Karpas-422 (cell line): ENCODE measurements at regions not wholly inside any gene's neighbourhood (a gene's known extent, or its start where the extent isn't known, plus 50 kb on each side); places are given as distances from the start of the nearest gene placed in this dataset.

ENCODE experiments used
- DNase-seq: peaks from one replicate; pipeline ENCODE4 v3.0.0-alpha.2; 2015
- H2AFZ ChIP-seq: fragments of 200-600 bp; sonication (generic); 2 replicates; pipeline ENCODE4 v1.6.1; 2014; ENCODE audit warnings: antibody characterized with exemption, low read length, mixed read lengths
- H3K27ac ChIP-seq: fragments of 200-600 bp; sonication (generic); 2 replicates; pipeline ENCODE4 v1.5.1; 2014; ENCODE audit warnings: mild to moderate bottlenecking, low read length, moderate library complexity
- H3K27me3 ChIP-seq: fragments of 200-600 bp; sonication (generic); 2 replicates; pipeline ENCODE4 v1.6.1; 2014; ENCODE audit warnings: low read length, mixed read lengths
- H3K36me3 ChIP-seq: fragments of 200-600 bp; sonication (generic); 2 replicates; pipeline ENCODE4 v1.6.1; 2014; ENCODE audit warnings: low read length, mixed read lengths; ENCODE audit not compliant: insufficient read depth
- H3K4me1 ChIP-seq: fragments of 200-600 bp; sonication (generic); 2 replicates; pipeline ENCODE4 v1.6.1; 2014; ENCODE audit warnings: mild to moderate bottlenecking, low read length, mixed read lengths
- H3K4me2 ChIP-seq: fragments of 200-600 bp; sonication (generic); 2 replicates; pipeline ENCODE4 v1.6.1; 2014; ENCODE audit warnings: low read length, low read depth, mild to moderate bottlenecking; ENCODE audit not compliant: poor library complexity, severe bottlenecking
- H3K4me3 ChIP-seq: fragments of 200-600 bp; sonication (generic); 2 replicates; pipeline ENCODE4 v1.5.1; 2014; ENCODE audit warnings: mild to moderate bottlenecking, antibody characterized with exemption, low read length, mixed read lengths
- H3K79me2 ChIP-seq: fragments of 200-600 bp; sonication (generic); 2 replicates; pipeline ENCODE4 v1.6.1; 2014; ENCODE audit warnings: mild to moderate bottlenecking, low read length, mixed read lengths
- H3K9ac ChIP-seq: fragments of 200-600 bp; sonication (generic); 2 replicates; pipeline ENCODE4 v1.6.0; 2014; ENCODE audit warnings: low read length
- H3K9me2 ChIP-seq: fragments of 200-600 bp; sonication (generic), shearing (Covaris generic); replicated peaks from 2 replicates; pipeline ENCODE4 v1.6.0; 2014; ENCODE audit warnings: mild to moderate bottlenecking, low read length, moderate library complexity; ENCODE audit not compliant: insufficient read depth
- H3K9me3 ChIP-seq: fragments of 300-700, 200-600 bp; sonication (generic); 2 replicates; pipeline ENCODE4 v1.6.1; 2014; ENCODE audit warnings: low read length, mixed read lengths
- H4K20me1 ChIP-seq: fragments of 200-600 bp; sonication (generic); 2 replicates; pipeline ENCODE4 v1.6.1; 2014; ENCODE audit warnings: mild to moderate bottlenecking, antibody characterized with exemption, low read length, low read depth; ENCODE audit not compliant: insufficient read depth

DNA sequence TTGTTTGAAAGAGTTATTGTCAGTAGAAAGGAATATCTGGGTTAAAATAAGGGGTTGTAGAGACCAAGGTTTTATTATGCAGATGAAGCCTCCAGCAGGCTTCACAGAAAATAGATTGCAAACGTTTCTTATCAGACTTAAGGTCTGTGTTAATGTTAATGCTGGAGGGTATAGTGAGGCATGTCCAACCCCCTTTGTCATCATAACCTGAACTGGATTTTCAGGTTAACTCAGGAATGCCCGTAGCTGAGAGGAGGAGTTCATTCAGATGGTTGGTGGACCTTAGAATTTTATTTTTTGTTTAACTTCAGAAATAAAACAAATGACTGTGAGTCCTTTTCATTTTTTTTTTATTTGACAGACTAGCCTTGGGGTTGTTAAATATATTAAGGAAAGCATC is 354.1 kb downstream of the GPM6A start:
- no peak for DNase-seq
- H4K20me1 ChIP-seq, result no peaks in the 10 kb centered on the region
- H2AFZ ChIP-seq, result no peak overlapping the region
- no peaks in the 10 kb centered on the region for H3K27me3 ChIP-seq
- no peaks in the 10 kb centered on the region for H3K36me3 ChIP-seq
- no peaks in the 10 kb centered on the region for H3K4me1 ChIP-seq
- no peaks in the 10 kb centered on the region for H3K9me2 ChIP-seq
- H3K4me2 ChIP-seq, result no peak overlapping the region
- no peak overlapping the region for H3K27ac ChIP-seq
- H3K79me2 ChIP-seq, result no peaks in the 10 kb centered on the region
- no peak overlapping the region for H3K4me3 ChIP-seq
- H3K9ac ChIP-seq, result no peak overlapping the region
- H3K9me3 ChIP-seq, result no peaks in the 10 kb centered on the region

GRCh38 chr4:175459571-175459970 is 352.5 kb downstream of the GPM6A start:
- H4K20me1 ChIP-seq, result no peaks in the 10 kb centered on the region
- H3K27me3 ChIP-seq, result no peaks in the 10 kb centered on the region
- H3K9me3 ChIP-seq, result no peaks in the 10 kb centered on the region
- no peaks in the 10 kb centered on the region for H3K9me2 ChIP-seq
- H3K4me3 ChIP-seq, result no peak overlapping the region
- H3K4me1 ChIP-seq, result no peaks in the 10 kb centered on the region
- DNase-seq, result no peak
- H3K79me2 ChIP-seq, result no peaks in the 10 kb centered on the region
- H3K9ac ChIP-seq, result no peak overlapping the region
- H2AFZ ChIP-seq, result no peak overlapping the region
- no peaks in the 10 kb centered on the region for H3K36me3 ChIP-seq
- no peak overlapping the region for H3K27ac ChIP-seq
- H3K4me2 ChIP-seq, result no peak overlapping the region

- no peak for DNase-seq
- Histone ChIP-seq H3K36me3 (no peaks in the 10 kb centered on the region), H3K9me3 (no peaks in the 10 kb centered on the region), H4K20me1 (no peaks in the 10 kb centered on the region), H3K9me2 (no peaks in the 10 kb centered on the region), H3K9ac (no peak overlapping the region), H3K27ac (no peak overlapping the region), H3K79me2 (no peaks in the 10 kb centered on the region), H3K4me3 (no peak overlapping the region), H3K27me3 (no peaks in the 10 kb centered on the region), H3K4me2 (no peak overlapping the region), H3K4me1 (no peaks in the 10 kb centered on the region), H2AFZ (no peak overlapping the region)
Measured at GRCh38 chr4:175460414-175460813, 351.6 kb downstream of the GPM6A start.

GRCh38 chr4:175469514-175469913 is 342.6 kb downstream of the GPM6A start:
- Histone ChIP-seq H3K4me2 (no peak overlapping the region), H3K27me3 (no peaks in the 10 kb centered on the region), H3K4me3 (no peak overlapping the region), H3K79me2 (no peaks in the 10 kb centered on the region), H3K9me2 (no peaks in the 10 kb centered on the region), H3K27ac (no peak overlapping the region), H3K9ac (no peak overlapping the region), H2AFZ (no peak overlapping the region), H3K36me3 (no peaks in the 10 kb centered on the region), H3K4me1 (no peaks in the 10 kb centered on the region), H4K20me1 (no peaks in the 10 kb centered on the region), H3K9me3 (no peaks in the 10 kb centered on the region)
- no peak for DNase-seq

DNA sequence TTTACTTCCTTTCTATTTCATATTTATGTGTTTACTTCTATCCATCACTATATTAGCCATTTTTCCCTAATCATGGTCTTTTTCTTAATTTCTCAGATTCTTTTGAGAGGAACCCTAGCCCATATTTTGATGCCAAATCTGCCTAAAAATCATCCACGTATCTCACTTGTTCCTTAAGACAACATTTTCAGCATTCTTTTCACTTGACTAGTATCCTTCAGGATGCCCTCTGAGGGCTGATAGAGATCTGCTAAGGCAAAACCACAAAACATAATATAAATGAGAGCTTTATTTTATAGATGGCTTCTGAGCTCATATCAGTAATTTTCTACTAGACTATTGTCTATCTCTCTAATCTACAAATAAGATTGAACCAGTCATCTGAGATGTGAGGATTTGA is 341.9 kb downstream of the GPM6A start:
- Histone ChIP-seq H3K27me3 (no peaks in the 10 kb centered on the region), H3K4me2 (no peak overlapping the region), H3K9me2 (no peaks in the 10 kb centered on the region), H3K79me2 (no peaks in the 10 kb centered on the region), H2AFZ (no peak overlapping the region), H4K20me1 (no peaks in the 10 kb centered on the region), H3K9me3 (no peaks in the 10 kb centered on the region), H3K9ac (no peak overlapping the region), H3K4me3 (no peak overlapping the region), H3K4me1 (no peaks in the 10 kb centered on the region), H3K27ac (no peak overlapping the region), H3K36me3 (no peaks in the 10 kb centered on the region)
- no peak for DNase-seq

DNA sequence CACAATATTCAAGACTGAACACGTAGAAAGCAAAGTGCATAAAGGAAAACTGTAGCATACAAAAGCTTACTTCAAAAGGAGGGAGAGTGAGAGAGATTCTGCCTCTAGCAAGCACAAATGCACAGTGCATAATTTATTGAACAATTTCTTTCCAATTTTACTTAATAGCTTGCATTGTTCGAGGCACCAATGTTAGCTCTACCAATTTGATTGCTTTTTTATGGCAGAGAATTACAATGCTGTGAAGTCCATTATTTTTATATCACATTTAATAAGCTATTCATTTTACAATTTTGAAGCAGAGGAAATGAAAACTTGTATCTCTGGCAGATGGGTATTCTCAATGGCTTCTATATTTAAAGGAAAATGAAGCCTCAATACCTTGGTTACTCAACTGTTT is 331.7 kb downstream of the GPM6A start:
- H3K27me3 ChIP-seq, result no peaks in the 10 kb centered on the region
- no peaks in the 10 kb centered on the region for H3K4me1 ChIP-seq
- no peaks in the 10 kb centered on the region for H3K9me3 ChIP-seq
- no peak overlapping the region for H2AFZ ChIP-seq
- H3K27ac ChIP-seq, result no peak overlapping the region
- DNase-seq, result no peak
- H3K36me3 ChIP-seq, result no peaks in the 10 kb centered on the region
- no peaks in the 10 kb centered on the region for H3K9me2 ChIP-seq
- H4K20me1 ChIP-seq, result no peaks in the 10 kb centered on the region
- no peak overlapping the region for H3K9ac ChIP-seq
- no peak overlapping the region for H3K4me3 ChIP-seq
- no peaks in the 10 kb centered on the region for H3K79me2 ChIP-seq
- no peak overlapping the region for H3K4me2 ChIP-seq

DNA sequence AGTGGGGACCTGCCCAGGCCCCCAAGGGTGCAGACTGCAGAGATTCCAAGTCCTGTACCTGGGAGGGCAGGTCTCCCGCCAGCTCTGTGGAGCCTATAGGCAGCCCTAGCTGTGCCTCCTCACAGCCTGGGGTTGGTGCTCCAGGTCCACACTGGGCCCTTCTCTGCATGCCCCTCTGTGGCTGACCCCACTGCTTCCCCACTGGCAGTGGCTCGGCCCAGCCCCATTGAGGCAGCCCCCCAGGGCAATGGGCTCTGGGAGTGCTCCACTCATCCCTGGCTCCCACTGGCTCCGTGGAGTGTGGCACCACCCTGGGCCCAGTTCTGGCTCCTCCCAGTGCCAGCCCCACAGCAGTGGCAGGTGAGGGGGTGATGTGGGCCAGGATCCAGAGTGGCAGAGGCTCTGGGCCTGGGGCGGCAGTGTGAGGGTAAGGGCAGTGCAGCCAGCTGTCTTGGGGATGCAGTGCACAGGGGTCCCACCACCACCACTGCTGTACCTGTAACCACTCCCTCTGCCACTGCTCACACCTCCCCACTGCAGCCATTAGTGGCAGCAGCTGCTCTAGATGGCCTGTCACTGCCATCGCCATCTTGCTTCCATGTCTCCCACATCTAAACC is 312.2 kb downstream of the GPM6A start:
- DNase-seq, result no peak
- Histone ChIP-seq H2AFZ (no peak overlapping the region), H4K20me1 (no peaks in the 10 kb centered on the region), H3K79me2 (no peaks in the 10 kb centered on the region), H3K27me3 (no peaks in the 10 kb centered on the region), H3K36me3 (no peaks in the 10 kb centered on the region), H3K9ac (no peak overlapping the region), H3K4me2 (no peak overlapping the region), H3K9me2 (no peaks in the 10 kb centered on the region), H3K4me1 (no peaks in the 10 kb centered on the region), H3K9me3 (no peaks in the 10 kb centered on the region), H3K4me3 (no peak overlapping the region), H3K27ac (no peak overlapping the region)

DNA sequence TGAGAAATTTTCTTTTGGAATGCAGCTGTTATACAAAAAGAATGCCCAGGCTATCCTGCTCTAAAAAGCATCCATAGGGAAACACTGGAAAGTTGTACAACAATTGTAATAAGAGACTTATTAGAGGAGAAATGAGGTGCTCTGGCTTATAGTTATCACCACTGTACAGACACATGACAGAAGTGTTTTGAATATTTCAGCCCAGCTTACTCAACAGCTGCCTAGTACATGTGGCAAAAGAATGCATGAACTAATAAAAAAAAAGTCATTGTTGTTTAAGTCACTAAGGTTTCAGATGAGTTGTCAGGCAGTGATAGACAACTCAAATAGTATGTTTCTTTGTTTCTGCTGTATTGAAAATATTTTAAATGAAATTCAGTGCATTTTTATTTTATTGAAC is 307.7 kb downstream of the GPM6A start:
- Histone ChIP-seq H4K20me1 (no peaks in the 10 kb centered on the region), H3K4me2 (no peak overlapping the region), H3K9me3 (no peaks in the 10 kb centered on the region), H3K27me3 (no peaks in the 10 kb centered on the region), H3K79me2 (no peaks in the 10 kb centered on the region), H3K36me3 (no peaks in the 10 kb centered on the region), H2AFZ (no peak overlapping the region), H3K27ac (no peak overlapping the region), H3K4me1 (no peaks in the 10 kb centered on the region), H3K4me3 (no peak overlapping the region), H3K9me2 (no peaks in the 10 kb centered on the region), H3K9ac (no peak overlapping the region)
- no peak for DNase-seq

- Histone ChIP-seq H3K9me2 (no peaks in the 10 kb centered on the region), H3K36me3 (no peaks in the 10 kb centered on the region), H3K79me2 (no peaks in the 10 kb centered on the region), H3K9me3 (no peaks in the 10 kb centered on the region), H3K4me1 (no peaks in the 10 kb centered on the region), H3K27ac (no peak overlapping the region), H3K9ac (no peak overlapping the region), H2AFZ (no peak overlapping the region), H3K4me3 (no peak overlapping the region), H4K20me1 (no peaks in the 10 kb centered on the region), H3K27me3 (no peaks in the 10 kb centered on the region), H3K4me2 (no peak overlapping the region)
- no peak for DNase-seq
Measured at GRCh38 chr4:175509320-175509719, 302.7 kb downstream of the GPM6A start.
